ENCODE measurements at regions not wholly inside any gene's neighbourhood (a gene's known extent, or its start where the extent isn't known, plus 50 kb on each side); places are given as distances from the start of the nearest gene placed in this dataset.

GRCh38 chr9:89260525-89260924 is 50.5 kb upstream of the CKS2 start:
- no peak for TF ChIP-seq CTCF (IDR thresholded peaks at IDR 0.05; ENCODE audit: insufficient read depth, low read depth, low read length)
- H3K4me3 ChIP-seq (ENCODE audit: low read depth, low read length), result no peak overlapping the region
- no peak for DNase-seq (ENCODE audit: low read depth)

Data from fibroblast of villous mesenchyme (primary cell).